IMR-90 (cell line): ENCODE measurements at regions not wholly inside any gene's neighbourhood (a gene's known extent, or its start where the extent isn't known, plus 50 kb on each side); places are given as distances from the start of the nearest gene placed in this dataset.

Source experiments
- CTCF ChIP-seq: conservative IDR thresholded peaks from 2 replicates; pipeline ENCODE4 v1.5.1; 2012; ENCODE audit warnings: mild to moderate bottlenecking, low read depth, low read length, improper control_type of control experiment
- MAZ ChIP-seq: IDR thresholded peaks from 2 replicates; pipeline ENCODE4 v1.6.1; 2012; ENCODE audit warnings: low read depth, mild to moderate bottlenecking, low read length, improper control_type of control experiment, moderate library complexity, borderline replicate concordance
- POLR2A ChIP-seq: IDR thresholded peaks from 2 replicates; pipeline ENCODE4 v1.6.1; 2012; ENCODE audit warnings: mild to moderate bottlenecking, low read depth, low read length
- RFX5 ChIP-seq: IDR thresholded peaks from 2 replicates; pipeline ENCODE4 v1.8.0; 2012; ENCODE audit warnings: low read depth, mild to moderate bottlenecking, low read length, moderate library complexity

GRCh38 chr4:16365036-16365569, 138.8 kb upstream of the TAPT1 start:
- no peak for TF ChIP-seq RFX5
- no peak for TF ChIP-seq MAZ
- no peak for TF ChIP-seq CTCF
- no peak for TF ChIP-seq POLR2A
